Vagina (tissue), 2 donors: ENCODE measurements at regions not wholly inside any gene's neighbourhood (a gene's known extent, or its start where the extent isn't known, plus 50 kb on each side); places are given as distances from the start of the nearest gene placed in this dataset.

ENCODE experiments used
- DNase-seq, 2 donors: peaks; one replicate each; pipeline ENCODE4 v3.0.0-alpha.2; 2017; ENCODE audit errors: extremely low spot score in 2 of 2
- H3K27ac ChIP-seq: fragments of 200-600 bp; sonication (generic); one replicate; pipeline ENCODE4 v1.5.1; 2019
- H3K27me3 ChIP-seq: fragments of 200-600 bp; sonication (generic); one replicate; pipeline ENCODE4 v1.5.1; 2019
- H3K36me3 ChIP-seq, 2 donors: fragments of 200-600 bp; sonication (generic); one replicate each; pipeline ENCODE4 v1.5.1; 2017 to 2019
- H3K4me1 ChIP-seq: fragments of 200-600 bp; sonication (generic); one replicate; pipeline ENCODE4 v1.5.1; 2019
- H3K4me3 ChIP-seq, 2 donors: fragments of 200-600 bp; sonication (generic); 1 replicate in 1 of 2; 2 replicates in 1 of 2; pipeline ENCODE4 v1.5.1; 2016 to 2019
- H3K9me3 ChIP-seq: fragments of 200-600 bp; sonication (generic); one replicate; pipeline ENCODE4 v1.5.1; 2019
- POLR2A ChIP-seq, 2 donors: fragments of 450-650 bp; IDR thresholded peaks; one replicate each; pipeline ENCODE4 v1.6.1; 2017; ENCODE audit warnings: antibody characterized with exemption in 2 of 2, mild to moderate bottlenecking in 2 of 2, moderate library complexity in 2 of 2
- POLR2AphosphoS5 ChIP-seq, 2 donors: sonication (generic); formaldehyde crosslinking; IDR thresholded peaks; one replicate each; pipeline ENCODE4 v1.9.0; 2017; ENCODE audit warnings: antibody characterized with exemption in 2 of 2, mild to moderate bottlenecking in 2 of 2, low read depth in 1 of 2; ENCODE audit not compliant: insufficient read depth in 1 of 2
- intact Hi-C: fragments of 100-400 bp; cut with DNase I; formaldehyde crosslinking; loops from one replicate; pipeline ENCODE4 v1.15.1; 2023
- TF ChIP-seq, protein P1 (sequence below), 3 experiments: fragments of 450-650 bp in 2 of 3; fragments of 200-600 bp in 1 of 3; sonication (generic) in 1 of 3; IDR thresholded peaks; one replicate each; pipeline ENCODE4 v1.5.1; 2017 to 2019; ENCODE audit warnings: antibody characterized with exemption in 3 of 3, mild to moderate bottlenecking in 2 of 3, moderate library complexity in 2 of 3

GRCh38 chr6:30804333-30804732 is 60.0 kb upstream of the IER3 start:
- H3K27me3 ChIP-seq = no peaks in the 10 kb centered on the region
- peaks cover 9% of the 10 kb centered on the region for H3K4me1 ChIP-seq
- no peak overlapping the region for H3K4me3 ChIP-seq
- TF ChIP-seq POLR2AphosphoS5 (IDR thresholded peaks at IDR 0.05; ENCODE audit: insufficient read depth in 1 of 2, low read depth in 1 of 2) (no peak), POLR2A (IDR thresholded peaks at IDR 0.05) (no peak)
- TF ChIP-seq, protein P1, sequence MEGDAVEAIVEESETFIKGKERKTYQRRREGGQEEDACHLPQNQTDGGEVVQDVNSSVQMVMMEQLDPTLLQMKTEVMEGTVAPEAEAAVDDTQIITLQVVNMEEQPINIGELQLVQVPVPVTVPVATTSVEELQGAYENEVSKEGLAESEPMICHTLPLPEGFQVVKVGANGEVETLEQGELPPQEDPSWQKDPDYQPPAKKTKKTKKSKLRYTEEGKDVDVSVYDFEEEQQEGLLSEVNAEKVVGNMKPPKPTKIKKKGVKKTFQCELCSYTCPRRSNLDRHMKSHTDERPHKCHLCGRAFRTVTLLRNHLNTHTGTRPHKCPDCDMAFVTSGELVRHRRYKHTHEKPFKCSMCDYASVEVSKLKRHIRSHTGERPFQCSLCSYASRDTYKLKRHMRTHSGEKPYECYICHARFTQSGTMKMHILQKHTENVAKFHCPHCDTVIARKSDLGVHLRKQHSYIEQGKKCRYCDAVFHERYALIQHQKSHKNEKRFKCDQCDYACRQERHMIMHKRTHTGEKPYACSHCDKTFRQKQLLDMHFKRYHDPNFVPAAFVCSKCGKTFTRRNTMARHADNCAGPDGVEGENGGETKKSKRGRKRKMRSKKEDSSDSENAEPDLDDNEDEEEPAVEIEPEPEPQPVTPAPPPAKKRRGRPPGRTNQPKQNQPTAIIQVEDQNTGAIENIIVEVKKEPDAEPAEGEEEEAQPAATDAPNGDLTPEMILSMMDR (IDR thresholded peaks at IDR 0.05) = no peak
- no peak for DNase-seq
- H3K36me3 ChIP-seq = no peaks in the 10 kb centered on the region
- no peaks in the 10 kb centered on the region for H3K9me3 ChIP-seq
- H3K27ac ChIP-seq = no peak overlapping the region
- intact Hi-C loops = no loop called here

DNA sequence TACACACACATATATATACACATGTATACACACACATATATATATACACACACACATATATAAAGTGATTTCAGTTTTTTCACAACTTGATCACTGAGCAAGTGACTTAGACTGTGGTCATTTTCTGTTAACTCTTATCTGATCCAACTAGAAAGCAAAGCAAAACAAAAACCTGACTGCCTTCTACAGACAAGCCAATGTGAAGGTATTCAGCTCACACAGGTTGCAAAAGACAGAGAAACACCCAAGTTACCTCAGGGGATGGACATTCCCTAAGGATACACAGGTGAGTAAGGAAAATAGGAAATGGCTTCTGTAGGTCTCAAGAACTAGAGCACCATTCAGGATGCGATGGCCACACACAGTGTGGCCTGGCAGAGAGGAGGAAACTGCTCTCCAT is 58.4 kb upstream of the IER3 start:
- TF ChIP-seq POLR2A (IDR thresholded peaks at IDR 0.05) = no peak
- TF ChIP-seq POLR2AphosphoS5 (IDR thresholded peaks at IDR 0.05; ENCODE audit: insufficient read depth in 1 of 2, low read depth in 1 of 2) = no peak
- TF ChIP-seq, protein P1 (IDR thresholded peaks at IDR 0.05) = no peak

DNA sequence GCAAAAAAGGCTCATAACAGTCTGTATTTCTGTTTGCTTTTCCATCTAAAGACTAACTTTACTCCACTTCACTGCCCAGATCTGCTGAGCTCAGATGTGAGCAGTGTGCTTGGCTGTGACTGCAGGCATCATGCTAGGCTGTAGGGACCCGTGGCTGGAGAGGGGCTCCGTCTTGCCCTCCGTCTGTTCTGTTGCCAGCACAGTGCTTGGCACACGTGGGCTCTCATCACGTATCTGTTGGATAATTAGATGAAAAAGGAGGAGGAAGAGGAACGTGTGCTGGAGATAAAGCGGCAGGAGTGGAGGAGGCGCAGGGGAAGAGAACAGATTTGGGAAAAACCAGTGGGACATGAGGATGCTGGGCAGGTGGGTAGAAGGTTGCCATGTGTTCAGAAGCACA is 57.6 kb upstream of the IER3 start:
- H3K9me3 ChIP-seq = no peaks in the 10 kb centered on the region
- no peak for TF ChIP-seq POLR2A (IDR thresholded peaks at IDR 0.05)
- TF ChIP-seq, protein P1 (IDR thresholded peaks at IDR 0.05) = no peak
- no peak for TF ChIP-seq POLR2AphosphoS5 (IDR thresholded peaks at IDR 0.05; ENCODE audit: insufficient read depth in 1 of 2, low read depth in 1 of 2)
- no peaks in the 10 kb centered on the region for H3K27me3 ChIP-seq
- intact Hi-C loops = no loop called here
- DNase-seq = no peak
- H3K27ac ChIP-seq = no peak overlapping the region
- H3K4me1 ChIP-seq = peaks cover 9% of the 10 kb centered on the region
- H3K4me3 ChIP-seq = no peak overlapping the region
- H3K36me3 ChIP-seq = no peaks in the 10 kb centered on the region

More for the DNA sequence above, 58.4 kb upstream of the IER3 start:
- H3K27ac ChIP-seq = no peak overlapping the region
- no peaks in the 10 kb centered on the region for H3K27me3 ChIP-seq
- H3K4me3 ChIP-seq = no peak overlapping the region
- no peaks in the 10 kb centered on the region for H3K36me3 ChIP-seq
- no peak for DNase-seq
- H3K9me3 ChIP-seq = no peaks in the 10 kb centered on the region
- intact Hi-C loops = no loop called here
- H3K4me1 ChIP-seq = peaks cover 9% of the 10 kb centered on the region

DNA sequence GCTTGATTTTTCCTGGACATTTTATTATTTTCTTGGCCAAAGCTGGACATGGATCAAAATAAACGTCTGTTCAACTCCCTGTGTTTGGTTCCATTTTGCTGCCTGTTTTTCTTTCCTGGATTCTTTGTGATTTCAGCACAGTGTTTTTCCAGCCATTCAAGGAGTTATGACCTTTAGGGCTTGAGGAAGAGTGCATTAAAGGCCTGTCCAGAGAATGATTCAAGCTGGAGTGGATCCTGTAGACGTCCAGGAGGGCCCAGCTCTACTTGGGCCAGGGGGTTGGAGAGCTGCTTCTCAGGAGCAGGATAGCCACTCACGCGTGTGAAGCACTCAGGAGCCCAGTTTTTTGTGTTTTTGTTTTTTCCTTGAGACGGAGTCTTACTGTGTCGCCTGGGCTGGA is 56.5 kb upstream of the IER3 start:
- DNase-seq = no peak
- no peaks in the 10 kb centered on the region for H3K36me3 ChIP-seq
- intact Hi-C loops = no loop called here
- no peaks in the 10 kb centered on the region for H3K27me3 ChIP-seq
- H3K9me3 ChIP-seq = no peaks in the 10 kb centered on the region
- H3K4me3 ChIP-seq = no peak overlapping the region
- no peak for TF ChIP-seq POLR2AphosphoS5 (IDR thresholded peaks at IDR 0.05; ENCODE audit: insufficient read depth in 1 of 2, low read depth in 1 of 2)
- H3K4me1 ChIP-seq = peaks cover 13% of the 10 kb centered on the region
- peak overlapping the region; percentile 62 for H3K27ac ChIP-seq

DNA sequence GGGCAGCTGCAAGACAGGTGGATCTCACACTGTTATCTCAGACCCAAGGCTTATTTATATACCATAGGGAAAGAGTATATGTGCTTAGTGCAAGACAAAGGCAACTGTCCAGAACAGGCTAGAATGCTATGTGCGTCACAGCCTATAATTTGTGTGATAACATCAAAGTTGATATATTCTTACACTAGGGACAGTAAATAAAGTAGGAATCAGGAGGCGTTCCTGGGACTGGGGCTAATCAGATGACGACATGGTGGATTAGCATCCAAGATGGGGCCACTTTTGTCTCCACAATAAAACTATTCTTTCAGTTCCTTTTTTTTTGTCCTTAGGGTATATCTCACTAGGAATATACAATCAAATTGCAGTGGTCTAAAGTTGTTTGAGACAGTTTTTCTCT is 54.9 kb upstream of the IER3 start:
- Histone ChIP-seq H3K4me3 (no peak overlapping the region), H3K36me3 (no peaks in the 10 kb centered on the region), H3K27me3 (no peaks in the 10 kb centered on the region), H3K9me3 (no peaks in the 10 kb centered on the region), H3K27ac (no peak overlapping the region), H3K4me1 (peaks cover 13% of the 10 kb centered on the region)
- DNase-seq = no peak
- intact Hi-C loops = no loop called here
- TF ChIP-seq POLR2AphosphoS5 (IDR thresholded peaks at IDR 0.05; ENCODE audit: insufficient read depth in 1 of 2, low read depth in 1 of 2) = no peak

DNA sequence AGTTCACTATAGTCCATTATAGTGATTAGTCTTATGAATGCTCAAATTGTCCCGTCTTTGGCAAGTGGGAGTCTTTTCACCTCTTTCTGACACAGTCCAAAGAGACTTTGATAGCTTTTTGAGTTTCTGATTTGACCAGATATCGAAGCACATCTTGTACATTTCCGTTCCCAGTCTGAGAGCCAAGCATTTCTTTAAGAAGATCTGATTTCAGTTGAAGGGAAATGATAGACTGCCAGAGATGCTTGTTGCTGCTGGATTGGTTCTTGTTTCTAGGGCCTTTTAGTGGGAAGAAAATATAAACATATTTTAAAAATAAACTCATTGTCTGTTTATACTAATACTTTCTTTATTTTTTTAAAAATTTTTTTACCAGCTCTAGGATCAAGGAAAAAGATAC is 54.1 kb upstream of the IER3 start:
- no peaks in the 10 kb centered on the region for H3K36me3 ChIP-seq
- TF ChIP-seq POLR2A (IDR thresholded peaks at IDR 0.05) (no peak), POLR2AphosphoS5 (IDR thresholded peaks at IDR 0.05; ENCODE audit: insufficient read depth in 1 of 2, low read depth in 1 of 2) (no peak)
- TF ChIP-seq, protein P1 (IDR thresholded peaks at IDR 0.05) = no peak
- intact Hi-C loops = no loop called here
- no peak overlapping the region for H3K27ac ChIP-seq
- H3K4me3 ChIP-seq = no peak overlapping the region
- H3K9me3 ChIP-seq = no peaks in the 10 kb centered on the region
- H3K27me3 ChIP-seq = no peaks in the 10 kb centered on the region
- DNase-seq = no peak
- H3K4me1 ChIP-seq = peaks cover 13% of the 10 kb centered on the region
